ENCODE measurements at regions not wholly inside any gene's neighbourhood (a gene's known extent, or its start where the extent isn't known, plus 50 kb on each side); places are given as distances from the start of the nearest gene placed in this dataset.

DNA sequence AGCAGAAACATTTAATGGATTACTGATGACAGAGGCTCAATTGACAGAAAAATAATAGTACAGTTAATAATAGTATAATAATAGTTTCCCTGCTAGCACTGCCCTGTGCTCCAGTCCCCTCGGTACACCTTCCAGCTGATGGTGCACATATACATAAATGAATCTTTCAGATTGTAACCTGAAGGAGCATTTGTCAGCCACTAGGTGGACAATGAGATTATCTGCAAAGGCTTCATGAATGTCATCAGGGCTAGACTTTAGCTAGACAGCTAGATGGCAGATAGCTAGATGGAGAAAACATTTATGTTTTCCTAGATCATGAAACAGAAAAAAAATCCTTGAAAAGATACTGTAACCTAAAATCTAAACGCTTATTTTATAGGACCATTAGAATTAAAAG, 304.4 kb upstream of the SMC2 start:
- Histone ChIP-seq H3K9me3 (replicated peaks in 1 of 2; ENCODE audit: control insufficient read depth in 2 of 2, insufficient read depth in 1 of 2, low read depth in 1 of 2, low read length in 2 of 2) (no peaks in the 10 kb centered on the region), H3K27ac (replicated peaks; ENCODE audit: low read length) (no peak overlapping the region), H3K18ac (ENCODE audit: low read length) (no peak overlapping the region), H3K4me3 (ENCODE audit: low read length in 2 of 2) (no peak overlapping the region), H4K8ac (ENCODE audit: low read depth, low read length) (no peak overlapping the region), H2BK12ac (ENCODE audit: low read length) (no peak overlapping the region), H3K4me1 (ENCODE audit: control insufficient read depth in 2 of 2, insufficient read depth in 1 of 2, low read depth in 1 of 2, low read length in 2 of 2) (no peaks in the 10 kb centered on the region), H2AK5ac (ENCODE audit: low read depth, low read length) (no peak overlapping the region), H3K14ac (ENCODE audit: low read length) (no peak overlapping the region), H3K4ac (ENCODE audit: low read length) (no peak overlapping the region), H3K27me3 (ENCODE audit: control insufficient read depth in 3 of 3, insufficient read depth in 3 of 3, low read depth in 1 of 3, low read length in 3 of 3) (no peaks in the 10 kb centered on the region), H4K91ac (ENCODE audit: low read depth, low read length, poor library complexity) (no peak overlapping the region), H3K79me1 (ENCODE audit: low read depth, low read length) (no peaks in the 10 kb centered on the region), H3K36me3 (replicated peaks in 1 of 2; ENCODE audit: control insufficient read depth in 2 of 2, insufficient read depth in 2 of 2, low read length in 2 of 2) (no peaks in the 10 kb centered on the region), H2BK120ac (ENCODE audit: low read depth, low read length) (no peak overlapping the region), H3K9ac (ENCODE audit: low read depth, low read length, poor library complexity) (no peak overlapping the region), H2BK15ac (ENCODE audit: low read length) (no peak overlapping the region), H3K23ac (ENCODE audit: low read depth, low read length, poor library complexity) (no peak overlapping the region), H2AFZ (ENCODE audit: low read length) (no peak overlapping the region), H2BK5ac (ENCODE audit: low read length) (no peak overlapping the region), H3K4me2 (ENCODE audit: insufficient read depth, low read length, poor library complexity, severe bottlenecking) (no peak overlapping the region)
- DNase-seq (ENCODE audit: low spot score) = no peak
- no CpG with 5 or more reads among the region's 2 CpGs for WGBS, 2 donors (ENCODE audit: extremely low coverage in 2 of 2, insufficient read length in 2 of 2, insufficient replicate concordance in 1 of 2)

DNA sequence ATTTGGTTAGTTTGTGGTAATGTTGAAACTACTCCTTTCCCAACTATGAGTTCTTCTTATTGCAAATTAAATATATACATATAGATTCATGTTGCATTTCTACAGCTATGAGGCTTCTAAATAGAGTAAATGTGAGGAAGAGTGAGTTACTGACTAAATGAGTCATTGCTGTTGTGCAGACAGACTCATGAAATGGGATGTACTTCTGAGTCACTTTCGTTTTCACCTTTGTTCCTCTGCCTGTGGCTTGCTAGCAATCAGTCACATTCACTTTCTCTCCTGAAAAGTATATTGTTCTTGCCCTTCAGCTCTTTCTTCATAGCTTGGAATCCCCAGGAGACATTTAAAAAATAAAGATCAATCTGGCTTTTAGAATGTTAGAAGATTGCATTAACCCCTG, 295.5 kb upstream of the SMC2 start:
- DNase-seq (ENCODE audit: low spot score) = no peak
- Histone ChIP-seq H3K36me3 (replicated peaks in 1 of 2; ENCODE audit: control insufficient read depth in 2 of 2, insufficient read depth in 2 of 2, low read length in 2 of 2) (no peaks in the 10 kb centered on the region), H2BK15ac (ENCODE audit: low read length) (no peak overlapping the region)

GRCh38 chr9:103799959-103800358, 294.1 kb upstream of the SMC2 start:
- no peak overlapping the region for H3K27ac ChIP-seq (replicated peaks; ENCODE audit: low read length)
- H2AK5ac ChIP-seq (ENCODE audit: low read depth, low read length) = no peak overlapping the region
- no peak overlapping the region for H2BK120ac ChIP-seq (ENCODE audit: low read depth, low read length)
- WGBS, 2 donors (ENCODE audit: extremely low coverage in 2 of 2, insufficient read length in 2 of 2, insufficient replicate concordance in 1 of 2) = no CpG with 5 or more reads among the region's 1 CpG
- no peaks in the 10 kb centered on the region for H3K4me1 ChIP-seq (ENCODE audit: control insufficient read depth in 2 of 2, insufficient read depth in 1 of 2, low read depth in 1 of 2, low read length in 2 of 2)
- H3K27me3 ChIP-seq (ENCODE audit: control insufficient read depth in 3 of 3, insufficient read depth in 3 of 3, low read depth in 1 of 3, low read length in 3 of 3) = no peaks in the 10 kb centered on the region
- no peak overlapping the region for H2BK5ac ChIP-seq (ENCODE audit: low read length)
- H3K4me2 ChIP-seq (ENCODE audit: insufficient read depth, low read length, poor library complexity, severe bottlenecking) = no peak overlapping the region
- H3K9ac ChIP-seq (ENCODE audit: low read depth, low read length, poor library complexity) = no peak overlapping the region
- no peaks in the 10 kb centered on the region for H3K9me3 ChIP-seq (replicated peaks in 1 of 2; ENCODE audit: control insufficient read depth in 2 of 2, insufficient read depth in 1 of 2, low read depth in 1 of 2, low read length in 2 of 2)
- H4K91ac ChIP-seq (ENCODE audit: low read depth, low read length, poor library complexity) = no peak overlapping the region
- no peak for DNase-seq (ENCODE audit: low spot score)
- H3K23ac ChIP-seq (ENCODE audit: low read depth, low read length, poor library complexity) = no peak overlapping the region
- no peaks in the 10 kb centered on the region for H3K36me3 ChIP-seq (replicated peaks in 1 of 2; ENCODE audit: control insufficient read depth in 2 of 2, insufficient read depth in 2 of 2, low read length in 2 of 2)
- H3K14ac ChIP-seq (ENCODE audit: low read length) = no peak overlapping the region
- no peak overlapping the region for H3K4ac ChIP-seq (ENCODE audit: low read length)
- H3K79me1 ChIP-seq (ENCODE audit: low read depth, low read length) = no peaks in the 10 kb centered on the region
- H3K18ac ChIP-seq (ENCODE audit: low read length) = no peak overlapping the region
- H3K4me3 ChIP-seq (ENCODE audit: low read length in 2 of 2) = no peak overlapping the region
- H4K8ac ChIP-seq (ENCODE audit: low read depth, low read length) = no peak overlapping the region
- H2BK12ac ChIP-seq (ENCODE audit: low read length) = no peak overlapping the region
- H2BK15ac ChIP-seq (ENCODE audit: low read length) = no peak overlapping the region
- H2AFZ ChIP-seq (ENCODE audit: low read length) = no peak overlapping the region

More for the DNA sequence above, 295.5 kb upstream of the SMC2 start:
- no peak overlapping the region for H4K91ac ChIP-seq (ENCODE audit: low read depth, low read length, poor library complexity)
- no peak overlapping the region for H2BK12ac ChIP-seq (ENCODE audit: low read length)
- no peak overlapping the region for H3K18ac ChIP-seq (ENCODE audit: low read length)
- WGBS, 2 donors (ENCODE audit: extremely low coverage in 2 of 2, insufficient read length in 2 of 2, insufficient replicate concordance in 1 of 2) = no CpG with 5 or more reads among the region's 1 CpG
- H4K8ac ChIP-seq (ENCODE audit: low read depth, low read length) = no peak overlapping the region
- no peak overlapping the region for H2BK5ac ChIP-seq (ENCODE audit: low read length)
- H3K27ac ChIP-seq (replicated peaks; ENCODE audit: low read length) = no peak overlapping the region
- no peak overlapping the region for H2AK5ac ChIP-seq (ENCODE audit: low read depth, low read length)
- no peak overlapping the region for H3K4me2 ChIP-seq (ENCODE audit: insufficient read depth, low read length, poor library complexity, severe bottlenecking)
- peak overlapping the region; percentile 59 for H2AFZ ChIP-seq (ENCODE audit: low read length)
- no peak overlapping the region for H3K23ac ChIP-seq (ENCODE audit: low read depth, low read length, poor library complexity)
- no peaks in the 10 kb centered on the region for H3K9me3 ChIP-seq (replicated peaks in 1 of 2; ENCODE audit: control insufficient read depth in 2 of 2, insufficient read depth in 1 of 2, low read depth in 1 of 2, low read length in 2 of 2)
- H3K4me3 ChIP-seq (ENCODE audit: low read length in 2 of 2) = no peak overlapping the region
- H3K79me1 ChIP-seq (ENCODE audit: low read depth, low read length) = no peaks in the 10 kb centered on the region
- no peak overlapping the region for H3K9ac ChIP-seq (ENCODE audit: low read depth, low read length, poor library complexity)
- H3K4ac ChIP-seq (ENCODE audit: low read length) = no peak overlapping the region
- H2BK120ac ChIP-seq (ENCODE audit: low read depth, low read length) = no peak overlapping the region
- no peak overlapping the region for H3K14ac ChIP-seq (ENCODE audit: low read length)
- no peaks in the 10 kb centered on the region for H3K4me1 ChIP-seq (ENCODE audit: control insufficient read depth in 2 of 2, insufficient read depth in 1 of 2, low read depth in 1 of 2, low read length in 2 of 2)
- H3K27me3 ChIP-seq (ENCODE audit: control insufficient read depth in 3 of 3, insufficient read depth in 3 of 3, low read depth in 1 of 3, low read length in 3 of 3) = no peaks in the 10 kb centered on the region

DNA sequence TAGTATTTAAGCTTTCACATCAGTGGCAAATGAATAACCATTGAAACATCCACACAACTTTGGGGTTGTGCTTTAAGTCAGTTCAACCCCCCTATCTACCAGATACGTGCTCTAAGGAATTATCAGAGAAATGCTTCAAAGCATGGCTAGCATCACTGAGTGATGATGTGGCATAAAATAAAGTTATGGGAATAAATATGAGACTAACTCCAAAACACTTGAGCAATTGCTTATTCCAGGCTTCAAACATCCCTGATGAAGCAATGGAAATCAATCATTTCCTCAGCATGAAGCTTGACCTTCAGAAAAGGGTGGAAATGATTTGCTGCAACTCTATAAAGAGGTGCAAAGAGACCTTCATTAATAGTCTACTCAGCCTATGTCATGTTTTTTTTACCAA, 292.0 kb upstream of the SMC2 start:
- H3K9me3 ChIP-seq (replicated peaks in 1 of 2; ENCODE audit: control insufficient read depth in 2 of 2, insufficient read depth in 1 of 2, low read depth in 1 of 2, low read length in 2 of 2) = no peaks in the 10 kb centered on the region
- no peak overlapping the region for H2AK5ac ChIP-seq (ENCODE audit: low read depth, low read length)
- no peak overlapping the region for H3K9ac ChIP-seq (ENCODE audit: low read depth, low read length, poor library complexity)
- H4K8ac ChIP-seq (ENCODE audit: low read depth, low read length) = no peak overlapping the region
- no peak overlapping the region for H3K4me3 ChIP-seq (ENCODE audit: low read length in 2 of 2)
- WGBS, 2 donors (ENCODE audit: extremely low coverage in 2 of 2, insufficient read length in 2 of 2, insufficient replicate concordance in 1 of 2) = no CpG with 5 or more reads among the region's 1 CpG
- H3K4me2 ChIP-seq (ENCODE audit: insufficient read depth, low read length, poor library complexity, severe bottlenecking) = no peak overlapping the region
- H2BK15ac ChIP-seq (ENCODE audit: low read length) = no peak overlapping the region
- no peak overlapping the region for H3K27ac ChIP-seq (replicated peaks; ENCODE audit: low read length)
- H3K36me3 ChIP-seq (replicated peaks in 1 of 2; ENCODE audit: control insufficient read depth in 2 of 2, insufficient read depth in 2 of 2, low read length in 2 of 2) = no peaks in the 10 kb centered on the region
- no peak overlapping the region for H2BK12ac ChIP-seq (ENCODE audit: low read length)
- H3K4ac ChIP-seq (ENCODE audit: low read length) = no peak overlapping the region
- H3K14ac ChIP-seq (ENCODE audit: low read length) = no peak overlapping the region
- no peak overlapping the region for H2BK120ac ChIP-seq (ENCODE audit: low read depth, low read length)
- H3K79me1 ChIP-seq (ENCODE audit: low read depth, low read length) = no peaks in the 10 kb centered on the region
- H3K4me1 ChIP-seq (ENCODE audit: control insufficient read depth in 2 of 2, insufficient read depth in 1 of 2, low read depth in 1 of 2, low read length in 2 of 2) = no peaks in the 10 kb centered on the region
- no peak overlapping the region for H2BK5ac ChIP-seq (ENCODE audit: low read length)
- no peak overlapping the region for H3K18ac ChIP-seq (ENCODE audit: low read length)
- DNase-seq (ENCODE audit: low spot score) = no peak
- H3K27me3 ChIP-seq (ENCODE audit: control insufficient read depth in 3 of 3, insufficient read depth in 3 of 3, low read depth in 1 of 3, low read length in 3 of 3) = no peaks in the 10 kb centered on the region
- no peak overlapping the region for H2AFZ ChIP-seq (ENCODE audit: low read length)
- no peak overlapping the region for H3K23ac ChIP-seq (ENCODE audit: low read depth, low read length, poor library complexity)
- no peak overlapping the region for H4K91ac ChIP-seq (ENCODE audit: low read depth, low read length, poor library complexity)
